Suppressor macrophage treated with lipopolysaccharide for 1 hour (primary cell): ENCODE measurements at regions not wholly inside any gene's neighbourhood (a gene's known extent, or its start where the extent isn't known, plus 50 kb on each side); places are given as distances from the start of the nearest gene placed in this dataset.
A peak's percentile ranks its signal among the peaks of the same experiment; 100 is the strongest.
"Not testable (repeated sequence)": the region's sequence is repeated elsewhere in the genome, so short reads cannot be mapped to it uniquely, and the experiment has no call there.

Experiments used
- DNase-seq, 3 donors: peaks; one replicate each; pipeline ENCODE4 v3.0.0-alpha.2; 2020 to 2022

DNA sequence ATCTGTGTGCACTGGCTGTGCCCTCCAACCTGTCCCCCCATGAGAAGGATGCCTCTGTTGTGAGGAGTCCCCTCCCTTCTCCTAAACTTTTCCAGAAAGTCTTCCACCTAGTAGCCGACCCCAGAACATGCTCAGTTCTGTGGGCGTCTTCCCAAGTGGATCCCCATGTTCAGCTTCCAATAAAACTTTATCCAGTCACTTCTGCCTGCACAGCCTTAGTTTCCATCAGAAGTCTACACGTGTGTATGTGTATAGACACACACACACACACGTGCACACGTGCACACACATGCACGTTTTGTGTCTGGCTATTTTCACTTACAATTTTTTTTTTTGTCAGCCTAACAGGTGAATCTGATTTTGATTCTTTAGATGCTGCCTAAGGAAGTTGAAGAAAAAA, 115.1 kb downstream of the RTP5 start:
- no peak for DNase-seq

DNA sequence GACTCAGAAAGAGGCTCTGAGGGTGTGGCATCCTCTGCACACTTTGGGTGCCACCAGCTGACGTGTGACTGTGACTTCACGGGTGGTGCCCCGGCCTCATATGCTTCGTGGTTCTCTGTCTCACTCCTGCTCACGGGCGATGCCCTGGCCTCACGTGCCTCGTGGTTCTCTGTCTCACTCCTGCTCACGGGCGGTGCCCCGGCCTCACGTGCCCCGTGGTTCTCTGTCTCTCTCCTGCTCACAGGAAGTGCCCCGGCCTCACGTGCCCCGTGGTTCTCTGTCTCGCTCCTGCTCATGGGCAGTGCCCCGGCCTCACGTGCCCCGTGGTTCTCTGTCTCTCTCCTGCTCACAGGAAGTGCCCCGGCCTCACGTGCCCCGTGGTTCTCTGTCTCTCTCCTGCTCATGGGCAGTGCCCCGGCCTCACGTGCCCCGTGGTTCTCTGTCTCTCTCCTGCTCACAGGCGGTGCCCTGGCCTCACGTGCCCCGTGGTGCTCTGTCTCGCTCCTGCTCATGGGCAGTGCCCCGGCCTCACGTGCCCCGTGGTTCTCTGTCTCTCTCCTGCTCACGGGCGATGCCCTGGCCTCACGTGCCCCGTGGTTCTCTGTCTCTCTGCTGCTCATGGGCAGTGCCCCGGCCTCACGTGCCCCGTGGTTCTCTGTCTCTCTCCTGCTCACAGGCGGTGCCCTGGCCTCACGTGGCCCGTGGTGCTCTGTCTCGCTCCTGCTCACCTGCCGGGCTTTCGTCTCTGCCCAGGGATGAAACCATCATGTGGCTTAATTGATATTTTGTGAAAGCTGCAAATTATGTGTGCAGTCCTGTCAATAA, 115.8 kb downstream of the RTP5 start:
- peak; percentile 32 to 45 (median 43) for DNase-seq

DNA sequence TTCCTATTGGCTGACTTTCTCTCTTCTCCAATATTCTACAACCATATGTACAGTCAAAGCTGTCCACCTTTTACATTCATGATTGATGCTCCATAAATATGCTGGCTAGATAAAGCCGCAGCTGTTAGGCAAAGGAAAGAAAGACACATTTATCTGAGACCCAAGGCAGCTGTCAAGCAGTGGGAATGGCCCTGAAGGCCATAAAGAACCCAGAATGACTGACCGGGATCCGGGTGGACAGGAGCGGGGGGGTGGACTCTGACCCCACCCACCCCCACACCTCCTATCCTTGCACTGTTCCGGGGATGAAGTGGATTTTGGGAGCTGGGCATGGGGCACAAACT, 116.4 kb downstream of the RTP5 start:
- DNase-seq = no peak

DNA sequence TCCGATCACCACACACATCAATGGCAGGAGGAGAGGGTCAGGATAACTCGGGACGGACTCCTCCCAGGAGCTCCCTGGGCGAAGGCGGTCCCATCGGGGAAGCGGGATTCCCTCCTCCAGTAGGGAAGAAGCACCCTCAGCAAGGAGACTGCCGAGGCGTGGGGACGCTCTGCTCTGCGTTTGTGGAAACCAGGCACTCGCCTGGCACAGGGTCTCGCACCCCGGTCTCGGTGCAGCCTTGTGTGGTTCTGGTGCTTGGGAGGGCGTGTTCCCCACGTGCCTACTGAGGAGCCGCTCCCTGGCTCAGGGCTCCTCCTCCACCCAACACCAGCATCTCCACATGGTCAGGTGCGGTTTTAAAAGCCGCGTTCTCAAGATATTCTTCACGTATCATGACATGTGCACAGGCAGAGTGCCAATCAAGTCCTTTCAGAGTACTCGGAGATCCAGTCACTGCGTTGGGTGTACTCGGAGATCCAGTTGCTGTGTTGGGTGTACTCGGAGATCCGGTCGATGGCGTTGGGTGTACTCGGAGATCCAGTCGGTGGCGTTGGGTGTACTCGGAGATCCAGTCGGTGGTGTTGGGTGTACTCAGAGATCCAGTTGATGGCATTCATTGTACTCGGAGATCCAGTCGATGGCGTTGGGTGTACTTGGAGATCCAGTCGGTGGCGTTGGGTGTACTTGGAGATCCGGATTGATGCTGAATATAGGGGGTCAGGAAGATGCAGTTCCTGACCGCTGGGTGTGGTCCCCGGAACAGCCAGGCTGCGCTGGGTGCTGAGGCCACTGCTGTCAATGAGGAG, 117.5 kb downstream of the RTP5 start:
- DNase-seq = no peak

DNA sequence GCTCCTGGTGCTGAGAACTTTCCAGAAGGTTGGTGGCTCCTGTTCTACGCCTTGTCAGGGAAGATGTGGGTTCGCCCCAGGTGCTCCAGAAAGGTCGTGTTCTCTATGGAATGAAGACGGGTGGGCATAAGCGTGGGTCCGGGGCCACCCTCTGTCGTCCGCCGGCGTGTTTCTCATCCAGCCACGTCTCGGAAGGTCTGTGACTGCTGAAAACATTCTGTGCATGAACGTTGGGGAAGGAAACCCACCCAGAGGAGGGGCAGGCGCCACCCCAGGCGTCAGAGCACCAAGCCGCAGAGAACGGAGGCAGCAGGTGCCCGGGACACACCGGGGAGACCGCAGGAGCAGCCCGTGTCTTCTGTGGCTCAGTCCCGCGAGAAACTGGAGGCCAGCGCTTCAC, 118.2 kb downstream of the RTP5 start:
- no peak for DNase-seq

DNA sequence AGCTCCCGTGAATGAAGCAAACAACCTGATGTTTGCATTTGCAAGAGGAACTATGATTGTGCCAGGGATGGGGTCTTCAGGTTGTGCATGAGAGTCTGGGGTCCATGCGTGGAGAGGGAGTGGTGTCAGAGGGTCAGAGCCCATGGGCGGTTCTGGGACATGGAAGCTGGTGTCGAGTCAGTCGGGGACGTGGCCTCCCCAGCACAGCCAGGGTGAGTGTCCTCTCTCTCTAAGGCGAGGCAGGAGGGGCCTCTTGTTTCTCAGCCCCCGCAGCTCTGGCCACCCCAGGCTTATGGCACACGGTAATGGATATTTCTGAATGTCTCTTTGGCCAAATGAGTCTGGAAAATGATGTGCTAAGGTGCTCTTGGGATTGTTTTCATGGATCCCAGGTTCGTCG, 118.6 kb downstream of the RTP5 start:
- DNase-seq = no peak

DNA sequence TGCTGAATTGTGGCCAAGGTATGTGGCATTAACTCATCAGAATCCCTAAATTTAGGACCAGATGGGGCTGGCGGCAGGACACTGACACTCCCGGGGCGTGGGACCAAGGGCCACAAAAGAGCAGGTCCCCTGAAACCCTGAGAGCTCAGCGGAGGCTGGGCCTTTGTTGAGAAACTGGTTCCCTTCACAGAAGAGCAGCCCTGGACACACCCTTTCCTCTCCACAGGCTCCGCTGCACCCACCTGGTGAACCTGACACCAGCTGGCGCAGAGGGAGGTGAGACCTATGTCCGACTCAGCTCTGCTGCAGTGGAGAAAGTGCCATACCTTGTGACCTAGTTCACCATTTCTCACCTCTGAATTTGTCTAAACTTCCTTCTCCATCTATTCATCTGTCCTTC, 119.5 kb downstream of the RTP5 start:
- DNase-seq = no peak

DNA sequence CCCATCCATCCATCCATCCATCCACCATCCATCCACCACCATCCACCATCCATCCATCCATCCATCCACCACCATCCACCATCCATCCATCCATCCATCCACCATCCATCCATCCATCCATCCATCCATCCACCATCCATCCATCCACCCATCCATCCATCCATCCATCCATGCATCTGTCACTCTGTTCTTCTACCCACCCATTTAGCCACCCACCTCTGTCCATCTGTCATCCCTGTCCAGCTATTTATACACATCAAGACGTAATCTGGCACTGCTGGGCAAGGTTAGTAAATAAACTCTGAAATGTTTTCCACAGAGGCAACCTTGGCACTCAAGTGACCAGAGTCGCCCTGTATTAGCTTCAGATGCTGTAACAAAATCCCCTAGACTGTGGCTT, 120.9 kb downstream of the RTP5 start:
- no peak for DNase-seq

DNA sequence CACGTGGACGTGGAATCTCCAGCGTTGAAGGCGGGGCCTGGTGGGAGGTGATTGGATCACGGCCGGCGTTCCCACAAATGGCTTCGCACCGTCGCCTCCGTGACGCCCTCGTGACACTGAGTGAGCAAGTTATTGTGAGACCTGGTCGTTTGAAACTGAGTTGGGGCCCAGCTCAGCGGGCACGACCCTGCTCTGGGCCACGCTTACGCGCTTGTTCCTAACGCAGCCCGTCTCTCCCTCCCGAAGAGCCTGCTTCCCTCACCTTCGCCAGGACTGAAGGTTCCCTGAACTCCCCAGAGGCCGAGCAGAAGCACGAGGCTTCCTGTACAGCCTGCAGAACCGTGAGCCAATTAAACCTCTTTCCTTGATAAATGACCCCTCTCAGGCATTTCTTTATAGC, 121.8 kb downstream of the RTP5 start:
- no peak for DNase-seq

DNA sequence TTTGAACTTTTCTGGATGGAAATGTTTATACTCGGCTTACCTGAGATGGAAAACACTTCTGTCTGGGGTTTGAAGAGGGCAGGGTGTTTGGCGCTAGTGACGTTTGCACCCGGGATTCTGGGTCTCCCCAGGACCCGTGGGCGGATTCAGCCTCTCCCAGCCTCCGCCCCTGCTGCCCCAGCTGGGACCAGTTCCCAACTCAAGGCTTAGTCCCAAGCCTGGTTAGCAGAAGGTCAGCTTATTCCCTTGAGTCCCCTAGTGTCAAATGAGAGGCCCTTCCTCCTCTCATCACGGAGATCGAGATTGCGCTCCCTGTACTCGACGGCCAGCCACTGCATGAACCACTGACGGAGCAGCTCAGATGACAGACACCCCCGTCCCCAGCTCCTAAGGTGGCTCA, 123.2 kb downstream of the RTP5 start:
- no peak for DNase-seq

DNA sequence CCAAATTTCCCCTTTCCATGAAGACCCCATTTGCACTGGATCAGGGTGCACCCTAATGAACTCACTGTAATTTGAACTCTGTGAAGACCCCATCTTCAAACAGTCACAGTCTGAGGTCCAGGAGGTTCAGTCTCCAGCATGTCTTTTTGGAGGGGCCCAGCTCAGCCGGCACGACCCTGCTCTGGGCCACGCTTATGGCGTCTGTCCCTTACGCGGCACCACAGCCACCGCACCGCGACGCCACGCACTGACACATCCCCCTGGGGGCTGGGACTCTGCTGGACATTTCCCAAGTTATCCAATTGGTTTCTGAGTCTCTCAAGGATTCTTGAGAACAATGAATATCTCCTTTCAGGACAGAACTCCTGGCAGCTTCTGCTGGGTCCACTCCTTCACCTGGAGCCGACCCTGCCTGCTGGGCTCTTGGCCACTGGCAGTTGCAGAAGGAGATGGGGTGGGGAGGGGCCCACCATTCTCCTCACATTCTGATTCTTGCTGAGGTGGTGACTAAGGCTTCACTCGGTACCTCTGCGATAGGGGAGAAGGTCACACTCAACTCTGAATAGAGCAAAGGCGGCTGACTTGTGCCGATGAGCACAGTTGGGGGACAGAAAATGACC, 124.0 kb downstream of the RTP5 start:
- no peak for DNase-seq

DNA sequence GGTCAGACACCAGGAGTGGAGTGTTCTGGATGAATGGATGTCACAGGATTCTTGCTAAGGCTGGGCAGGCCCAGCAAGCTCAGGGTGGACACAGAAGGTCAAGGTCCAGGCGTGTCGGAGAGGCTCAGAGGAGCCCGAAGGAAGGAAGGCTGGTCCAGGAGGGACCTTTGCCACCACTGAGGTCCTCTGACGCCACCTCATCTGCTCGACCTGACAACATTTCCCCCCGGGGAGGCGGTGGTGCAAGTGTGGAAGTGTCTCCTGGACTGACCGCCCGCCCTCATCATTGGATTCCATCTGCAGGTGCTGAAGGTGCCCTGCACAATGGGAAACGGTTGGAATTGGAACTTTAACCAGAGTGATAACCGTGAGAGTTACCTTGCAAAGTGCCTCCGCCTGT, 124.6 kb downstream of the RTP5 start:
- no peak for DNase-seq

DNA sequence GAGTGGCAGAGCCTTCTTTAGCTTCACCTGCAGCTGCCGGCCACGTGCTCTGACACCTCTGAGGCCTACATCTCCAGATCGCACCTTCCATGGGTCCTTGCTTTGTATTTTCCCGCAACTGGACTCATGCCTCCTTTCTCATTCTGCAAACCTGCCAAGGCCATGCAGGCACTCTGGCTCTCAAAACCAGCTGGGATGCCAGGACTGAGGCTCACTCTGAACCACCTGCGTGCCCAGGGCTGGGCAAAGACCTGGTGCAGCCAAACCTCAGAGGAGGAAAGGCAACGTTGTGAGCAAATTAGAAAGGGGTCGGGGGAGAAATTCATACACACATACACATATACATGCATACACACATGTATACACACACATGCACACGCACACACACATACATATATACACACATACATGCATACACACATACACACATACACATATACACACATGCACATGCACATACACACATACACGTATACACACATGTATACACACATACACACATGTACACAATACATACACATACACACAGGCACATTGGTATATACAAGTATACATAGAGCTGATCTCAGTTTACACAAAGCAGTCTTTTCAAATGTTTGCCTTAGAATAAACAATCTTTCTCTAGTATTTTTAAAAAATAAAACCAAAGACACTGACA, 125.2 kb downstream of the RTP5 start:
- no peak for DNase-seq

DNA sequence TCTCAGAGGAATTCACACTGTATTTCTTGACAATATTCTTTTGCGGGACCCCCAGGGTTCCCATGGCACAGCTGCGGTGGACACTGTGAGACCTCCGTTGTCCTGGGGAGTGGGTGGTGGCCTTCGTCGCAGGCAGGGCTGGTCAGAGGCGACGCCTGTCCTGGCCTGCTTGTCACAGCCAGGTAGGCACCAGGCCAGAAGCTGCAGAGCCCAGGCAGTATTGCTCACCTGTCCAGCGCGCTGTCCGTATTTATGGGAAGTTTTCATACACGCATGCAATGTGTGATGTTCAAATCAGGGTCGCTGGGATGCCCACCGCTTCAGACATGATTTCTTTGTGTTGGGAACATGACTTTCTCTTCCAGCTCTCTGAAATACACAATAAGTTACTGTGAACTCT, 126.6 kb downstream of the RTP5 start:
- DNase-seq = no peak

DNA sequence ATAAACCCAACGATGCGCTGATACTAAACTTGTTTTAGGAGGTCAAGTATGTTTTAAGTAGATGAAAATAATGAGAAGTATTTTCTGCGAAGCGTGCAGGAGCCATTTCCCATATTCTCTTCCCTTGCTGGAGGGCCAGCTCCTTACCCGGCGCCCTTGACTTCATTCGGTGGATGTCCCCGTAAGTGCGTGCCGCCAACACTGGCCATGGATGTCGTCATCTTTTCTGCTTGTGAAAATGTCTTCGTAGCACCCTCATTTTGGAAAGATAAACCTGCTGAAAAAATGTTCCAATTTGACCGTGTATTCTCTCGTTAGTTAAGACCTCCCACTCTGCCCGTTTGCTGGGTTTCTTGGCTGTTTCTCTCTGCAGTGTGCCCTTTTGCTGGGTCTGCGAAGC, 127.5 kb downstream of the RTP5 start:
- DNase-seq = no peak

DNA sequence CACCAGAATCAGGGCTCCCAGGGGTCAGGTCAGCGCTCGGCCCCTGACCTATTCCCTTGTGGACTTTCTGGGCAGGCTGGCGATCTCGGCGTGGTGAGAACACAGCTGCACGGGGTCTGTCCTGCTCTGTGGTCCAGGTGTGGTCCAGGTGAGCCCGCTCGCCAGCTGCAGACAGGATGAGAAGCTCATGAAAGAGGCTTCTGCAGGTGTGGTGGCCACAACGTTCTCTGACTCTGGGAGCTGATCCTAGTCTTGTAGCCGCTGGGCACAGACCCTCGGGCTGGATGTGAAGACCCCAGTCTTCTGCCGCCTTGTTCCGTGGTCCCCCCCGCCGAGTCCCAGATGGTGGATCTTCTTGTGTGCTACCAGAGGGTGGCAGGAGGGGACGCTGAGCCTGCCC, 129.7 kb downstream of the RTP5 start:
- DNase-seq = no peak

DNA sequence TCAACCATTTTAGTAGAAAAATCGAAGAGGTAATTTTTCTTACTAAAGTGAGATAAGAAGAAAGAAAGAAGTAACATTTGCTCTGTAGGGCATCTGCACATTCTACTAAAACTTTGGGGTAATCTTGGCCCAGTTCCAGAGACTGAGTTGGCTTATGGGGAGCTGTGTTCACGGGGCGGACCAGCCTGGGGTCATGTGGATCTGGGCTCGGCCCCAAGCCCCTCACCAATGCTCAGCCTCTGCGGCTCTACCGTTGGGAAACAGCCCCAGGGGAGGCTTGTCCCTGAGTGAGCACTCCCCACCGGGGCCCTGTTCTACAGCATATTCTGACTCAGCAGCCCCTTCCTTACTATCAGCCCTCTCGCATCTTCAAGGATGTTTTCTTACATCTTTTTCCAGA, 132.3 kb downstream of the RTP5 start:
- no peak for DNase-seq

DNA sequence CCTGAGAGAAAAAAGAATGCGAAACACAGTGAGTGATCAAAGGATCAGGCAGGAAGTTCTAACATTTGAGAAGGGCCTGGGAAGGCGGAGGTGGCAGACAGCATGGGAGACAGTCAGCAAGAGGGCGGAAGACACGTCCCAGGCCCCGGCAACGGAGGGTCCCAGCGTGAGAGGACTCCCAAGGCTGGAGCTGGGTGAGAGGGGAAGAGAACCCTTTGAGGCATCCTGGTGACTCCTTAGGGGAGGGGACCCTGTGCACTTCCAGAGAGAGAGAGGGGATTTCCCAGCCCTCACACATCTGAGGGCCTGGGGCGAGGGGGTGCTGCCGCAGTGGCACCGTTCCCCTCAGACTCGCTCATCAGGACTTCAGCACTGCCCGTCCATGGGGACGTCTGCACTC, 133.4 kb downstream of the RTP5 start:
- DNase-seq = no peak

DNA sequence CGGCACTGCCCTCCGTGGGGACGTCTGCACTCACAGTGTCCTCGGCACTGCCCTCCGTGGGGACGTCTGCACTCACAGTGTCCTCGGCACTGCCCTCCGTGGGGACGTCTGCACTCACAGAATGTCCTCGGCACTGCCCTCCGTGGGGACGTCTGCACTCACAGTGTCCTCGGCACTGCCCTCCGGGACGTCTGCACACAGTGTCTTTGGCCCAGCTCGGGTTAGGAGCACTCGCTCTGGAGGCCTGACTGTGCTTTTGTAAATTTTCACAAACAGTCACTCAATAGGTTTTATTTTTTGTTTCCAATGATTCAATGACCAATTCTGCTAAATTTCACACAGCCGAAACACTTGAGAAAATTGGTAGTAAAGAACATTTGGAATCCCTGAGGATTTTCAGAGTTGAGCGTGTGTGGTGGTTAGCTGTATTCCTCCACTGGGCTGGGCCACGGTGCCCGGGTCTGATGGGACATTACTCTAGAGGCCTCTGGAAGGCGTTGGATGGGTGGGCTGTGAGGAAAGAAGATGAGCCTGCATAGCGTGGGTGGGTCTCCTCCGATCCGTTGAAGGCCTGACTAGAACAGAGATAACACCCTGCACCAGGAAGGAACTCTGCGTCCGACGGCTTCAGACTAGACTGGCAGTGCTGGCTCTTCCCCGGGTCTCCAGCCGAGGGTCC, 134.8 kb downstream of the RTP5 start:
- no peak for DNase-seq

DNA sequence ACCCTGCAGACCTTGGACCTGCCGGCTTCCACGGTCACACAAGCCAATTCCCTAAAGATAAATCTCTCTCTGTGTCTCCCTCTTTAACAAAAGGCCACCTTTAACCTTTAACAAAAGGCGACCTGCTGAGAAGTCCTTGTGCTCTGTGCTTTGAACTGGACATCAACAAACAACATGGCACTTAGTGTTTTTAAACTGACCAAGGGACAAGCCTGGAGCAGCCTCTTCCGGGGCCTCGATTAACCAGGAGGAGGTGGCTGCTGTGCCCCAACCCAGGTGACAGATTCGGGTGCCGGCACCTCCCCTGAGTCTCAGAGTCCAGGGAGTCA, 135.3 kb downstream of the RTP5 start:
- no peak for DNase-seq

DNA sequence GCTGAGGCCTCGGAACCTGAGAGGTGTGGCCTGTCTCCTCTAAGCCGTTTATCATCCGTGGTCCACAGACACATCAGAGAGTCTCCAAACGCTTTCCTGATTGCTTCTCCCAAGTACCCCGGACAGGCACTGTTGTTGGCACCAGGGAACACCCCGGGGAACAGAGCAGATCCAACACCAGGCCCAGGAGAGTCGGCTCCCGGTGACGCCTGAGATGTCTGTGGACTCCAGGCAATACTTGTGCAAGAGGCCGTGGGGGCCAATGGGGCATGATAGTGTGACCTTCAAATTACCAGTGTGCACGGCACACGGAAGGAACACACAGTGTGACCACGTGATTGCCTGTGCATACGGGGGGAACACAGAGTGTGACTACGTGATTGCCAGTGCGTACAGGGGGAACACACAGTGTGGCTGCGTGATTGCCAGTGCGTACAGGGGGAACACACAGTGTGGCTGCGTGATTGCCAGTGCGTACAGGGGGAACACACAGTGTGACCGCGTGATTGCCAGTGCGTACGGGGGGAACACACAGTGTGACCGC, 136.6 kb downstream of the RTP5 start:
- not testable (repeated sequence) for DNase-seq

DNA sequence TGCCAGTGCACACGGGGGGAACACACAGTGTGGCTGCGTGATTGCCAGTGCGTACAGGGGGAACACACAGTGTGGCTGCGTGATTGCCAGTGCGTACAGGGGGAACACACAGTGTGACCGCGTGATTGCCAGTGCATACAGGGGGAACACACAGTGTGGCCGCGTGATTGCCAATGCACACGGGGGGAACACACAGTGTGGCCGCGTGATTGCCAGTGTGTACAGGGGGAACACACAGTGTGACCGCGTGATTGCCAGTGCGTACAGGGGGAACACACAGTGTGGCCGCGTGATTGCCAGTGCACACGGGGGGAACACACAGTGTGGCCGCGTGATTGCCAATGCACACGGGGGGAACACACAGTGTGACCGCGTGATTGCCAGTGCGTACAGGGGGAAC, 139.4 kb downstream of the RTP5 start:
- not testable (repeated sequence) for DNase-seq

DNA sequence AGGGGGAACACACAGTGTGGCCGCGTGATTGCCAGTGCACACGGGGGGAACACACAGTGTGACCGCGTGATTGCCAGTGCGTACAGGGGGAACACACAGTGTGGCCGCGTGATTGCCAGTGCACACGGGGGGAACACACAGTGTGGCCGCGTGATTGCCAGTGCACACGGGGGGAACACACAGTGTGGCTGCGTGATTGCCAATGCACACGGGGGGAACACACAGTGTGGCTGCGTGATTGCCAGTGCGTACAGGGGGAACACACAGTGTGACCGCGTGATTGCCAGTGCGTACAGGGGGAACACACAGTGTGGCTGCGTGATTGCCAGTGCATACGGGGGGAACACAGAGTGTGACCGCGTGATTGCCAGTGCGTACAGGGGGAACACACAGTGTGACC, 140.3 kb downstream of the RTP5 start:
- not testable (repeated sequence) for DNase-seq
